Tibial nerve (tissue), 3 donors: ENCODE measurements at regions not wholly inside any gene's neighbourhood (a gene's known extent, or its start where the extent isn't known, plus 50 kb on each side); places are given as distances from the start of the nearest gene placed in this dataset.

Experiments used
- CTCF ChIP-seq, 5 experiments: fragments of 200-600 bp in 3 of 5; fragments of 450-650 bp in 2 of 5; sonication (generic) in 3 of 5; IDR thresholded peaks; one replicate each; pipeline ENCODE4 v1.5.1; 2016 to 2019; ENCODE audit warnings: antibody characterized with exemption in 5 of 5, mild to moderate bottlenecking in 3 of 5, moderate library complexity in 2 of 5
- POLR2A ChIP-seq, 2 donors: fragments of 450-650 bp; IDR thresholded peaks; one replicate each; pipeline ENCODE4 v1.6.1; 2017; ENCODE audit warnings: antibody characterized with exemption in 2 of 2, mild to moderate bottlenecking in 2 of 2, moderate library complexity in 2 of 2

- TF ChIP-seq POLR2A (IDR thresholded peaks at IDR 0.05) = no peak
- no peak for TF ChIP-seq CTCF (IDR thresholded peaks at IDR 0.05)
Measured at GRCh38 chr5:103919506-103919905, 356.9 kb upstream of the NUDT12 start.
